HUES48 (cell line): ENCODE measurements at regions not wholly inside any gene's neighbourhood (a gene's known extent, or its start where the extent isn't known, plus 50 kb on each side); places are given as distances from the start of the nearest gene placed in this dataset.
"Not testable (repeated sequence)": the region's sequence is repeated elsewhere in the genome, so short reads cannot be mapped to it uniquely, and the experiment has no call there.

Source experiments
- H3K27ac ChIP-seq: one replicate; pipeline ENCODE4 v1.7.0; 2013; ENCODE audit warnings: low read depth, low read length, inconsistent platforms
- H3K27me3 ChIP-seq: 2 replicates; pipeline ENCODE4 v1.6.1; 2013; ENCODE audit warnings: mild to moderate bottlenecking, low read length; ENCODE audit not compliant: control insufficient read depth, insufficient read depth
- H3K36me3 ChIP-seq: 2 replicates; pipeline ENCODE4 v1.6.1; 2013; ENCODE audit warnings: low read length; ENCODE audit not compliant: control insufficient read depth, insufficient read depth
- H3K4me1 ChIP-seq: 2 replicates; pipeline ENCODE4 v1.6.1; 2013; ENCODE audit warnings: mild to moderate bottlenecking, low read length; ENCODE audit not compliant: control insufficient read depth, insufficient read depth
- H3K4me3 ChIP-seq: 2 replicates; pipeline ENCODE4 v1.5.1; 2013; ENCODE audit warnings: mild to moderate bottlenecking, low read depth, low read length
- H3K9ac ChIP-seq: 2 replicates; pipeline ENCODE4 v1.6.1; 2013; ENCODE audit warnings: mild to moderate bottlenecking, low read depth, low read length, moderate library complexity
- H3K9me3 ChIP-seq: 2 replicates; pipeline ENCODE4 v1.6.1; 2013; ENCODE audit warnings: low read length; ENCODE audit not compliant: control insufficient read depth, insufficient read depth

DNA sequence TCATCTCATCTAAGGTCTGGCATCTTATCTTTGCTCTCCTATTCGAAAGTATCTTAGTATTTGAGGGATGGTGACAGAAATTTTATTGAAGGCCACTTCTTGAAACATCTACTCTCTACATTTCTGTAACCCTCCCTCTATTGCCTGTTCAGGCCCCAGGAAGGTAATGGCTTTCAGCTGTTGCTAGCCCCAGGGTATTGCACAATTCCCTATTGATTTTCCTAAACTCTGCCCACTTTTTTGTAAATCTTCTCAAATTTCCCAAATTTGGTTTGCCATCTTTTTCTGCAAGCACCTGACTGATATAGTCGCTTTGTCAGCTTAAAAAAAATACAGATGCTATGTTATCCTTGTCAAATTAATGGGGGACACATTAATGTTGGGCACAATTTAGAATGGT lies 242.1 kb downstream of the RAP2B start:
- Histone ChIP-seq H3K27ac (no peak overlapping the region), H3K4me1 (0 out of 2 replicates have a peak, but pooled peaks cover 5% of the 10 kb centered on the region), H3K27me3 (no peaks in the 10 kb centered on the region), H3K36me3 (no peaks in the 10 kb centered on the region), H3K9me3 (no peaks in the 10 kb centered on the region), H3K4me3 (no peak overlapping the region), H3K9ac (no peak overlapping the region)

DNA sequence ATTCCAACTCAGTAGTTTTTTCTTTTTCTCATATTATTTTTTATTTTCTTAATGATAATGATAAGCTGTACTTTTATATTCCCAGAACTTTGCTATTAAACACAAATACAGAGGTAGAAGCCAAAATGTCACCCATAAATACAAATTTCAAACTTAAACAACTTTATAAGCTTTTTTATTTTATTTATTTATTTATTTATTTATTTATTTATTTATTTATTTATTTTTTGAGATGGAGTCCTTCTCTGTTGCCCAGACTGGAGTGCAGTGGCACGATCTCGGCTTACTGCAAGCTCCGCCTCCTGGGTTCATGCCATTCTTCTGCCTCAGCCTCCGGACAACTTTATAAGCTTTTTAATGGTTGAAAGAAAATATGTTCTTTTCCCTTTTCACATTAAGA lies 243.3 kb downstream of the RAP2B start:
- H3K27ac ChIP-seq, H3K9me3 ChIP-seq, H3K4me3 ChIP-seq, H3K4me1 ChIP-seq, H3K27me3 ChIP-seq, H3K36me3 ChIP-seq, H3K9ac ChIP-seq: not testable (repeated sequence)

DNA sequence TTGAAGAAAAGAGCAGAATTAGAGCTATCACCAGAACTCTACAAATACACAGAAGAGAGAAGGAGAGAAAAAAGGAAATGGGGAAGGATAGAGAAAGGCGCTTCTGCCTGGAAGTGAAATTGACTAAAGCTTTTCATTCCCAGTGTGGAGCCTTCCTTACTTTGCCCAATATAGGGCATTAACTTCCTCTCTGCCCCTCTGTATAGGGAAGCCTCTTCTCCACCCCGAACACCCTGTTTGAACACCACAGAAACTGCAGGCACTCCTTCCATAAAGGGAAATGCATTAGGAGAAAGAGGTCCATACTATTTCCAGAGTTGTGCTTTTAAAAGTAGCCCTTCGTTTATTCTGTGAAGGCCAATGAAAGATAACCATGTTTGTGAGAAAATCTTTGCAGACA lies 248.5 kb downstream of the RAP2B start:
- H3K9ac ChIP-seq = no peak overlapping the region
- H3K27me3 ChIP-seq = no peaks in the 10 kb centered on the region
- H3K4me3 ChIP-seq = no peak overlapping the region
- no peaks in the 10 kb centered on the region for H3K36me3 ChIP-seq
- H3K4me1 ChIP-seq = 0 out of 2 replicates have a peak, but pooled peaks cover 9% of the 10 kb centered on the region
- H3K9me3 ChIP-seq = no peaks in the 10 kb centered on the region
- H3K27ac ChIP-seq = no peak overlapping the region

DNA sequence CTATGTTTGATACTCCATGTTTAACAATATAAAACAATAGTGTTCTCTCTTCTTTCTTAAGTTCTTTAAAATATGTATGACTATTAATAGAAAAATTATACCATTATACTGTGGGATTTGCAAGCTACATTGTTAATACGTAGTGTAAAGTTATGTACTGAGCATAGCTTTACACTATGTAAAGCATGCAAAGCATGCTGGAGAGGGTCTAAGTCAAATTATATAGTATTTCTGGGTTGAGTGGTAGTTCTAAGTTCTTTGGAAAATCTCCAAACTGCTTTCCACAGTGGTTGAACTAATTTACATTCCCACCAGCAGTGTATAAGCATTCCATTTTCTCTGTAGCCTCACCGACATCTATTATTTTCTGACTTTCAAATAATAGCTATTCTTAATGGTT lies 253.0 kb downstream of the RAP2B start:
- 0 out of 2 replicates have a peak, but pooled peaks cover 4% of the 10 kb centered on the region for H3K4me1 ChIP-seq
- no peak overlapping the region for H3K4me3 ChIP-seq

DNA sequence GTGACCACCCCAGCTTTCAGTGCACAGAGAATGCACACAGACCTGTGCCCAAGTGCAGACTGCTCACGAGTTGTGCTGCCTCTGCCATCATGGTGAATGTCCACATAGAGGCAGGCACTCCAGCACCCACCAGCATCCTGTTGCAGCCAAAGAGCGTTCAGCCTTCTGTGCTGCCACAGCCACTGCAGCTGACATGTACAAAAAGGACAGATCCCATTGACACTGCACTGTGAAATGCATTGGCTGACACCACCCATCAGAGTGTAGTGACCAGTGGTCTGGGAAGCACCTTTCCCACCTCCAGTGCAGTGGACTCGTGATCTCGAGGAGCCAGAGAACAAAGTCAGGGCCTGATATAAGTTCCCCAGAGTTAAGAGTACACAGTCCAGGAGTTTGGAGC lies 260.3 kb downstream of the RAP2B start:
- H3K27ac ChIP-seq = no peak overlapping the region
- peaks cover 6% of the 10 kb centered on the region for H3K9me3 ChIP-seq
- no peaks in the 10 kb centered on the region for H3K36me3 ChIP-seq
- no peaks in the 10 kb centered on the region for H3K27me3 ChIP-seq
- no peak overlapping the region for H3K4me3 ChIP-seq
- no peak overlapping the region for H3K9ac ChIP-seq
- no peaks in the 10 kb centered on the region for H3K4me1 ChIP-seq

More for the DNA sequence above, 253.0 kb downstream of the RAP2B start:
- H3K36me3 ChIP-seq = no peaks in the 10 kb centered on the region
- H3K9ac ChIP-seq = no peak overlapping the region
- no peaks in the 10 kb centered on the region for H3K27me3 ChIP-seq
- no peak overlapping the region for H3K27ac ChIP-seq
- no peaks in the 10 kb centered on the region; the same call in 1 of the 2 replicates for H3K9me3 ChIP-seq

DNA sequence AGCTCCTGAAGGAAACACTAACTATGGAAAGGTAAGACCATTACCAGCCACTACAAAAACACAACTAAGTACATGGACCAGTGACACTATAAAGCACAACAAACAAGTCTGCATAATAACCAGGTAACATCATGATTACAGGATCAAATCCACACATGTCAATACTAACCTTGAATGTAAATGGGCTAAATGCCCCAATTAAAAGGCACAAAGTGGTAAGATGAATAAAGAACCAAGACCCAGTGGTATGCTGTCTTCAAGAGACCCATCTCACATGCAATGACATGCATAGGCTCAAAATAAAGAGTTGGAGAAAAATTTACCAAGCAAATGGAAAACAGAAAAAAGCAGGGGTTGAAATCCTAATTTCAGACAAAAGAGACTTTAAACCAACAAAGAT lies 261.8 kb downstream of the RAP2B start:
- not testable (repeated sequence) for H3K27me3 ChIP-seq, H3K4me1 ChIP-seq, H3K4me3 ChIP-seq, H3K9me3 ChIP-seq, H3K27ac ChIP-seq, H3K36me3 ChIP-seq, H3K9ac ChIP-seq

DNA sequence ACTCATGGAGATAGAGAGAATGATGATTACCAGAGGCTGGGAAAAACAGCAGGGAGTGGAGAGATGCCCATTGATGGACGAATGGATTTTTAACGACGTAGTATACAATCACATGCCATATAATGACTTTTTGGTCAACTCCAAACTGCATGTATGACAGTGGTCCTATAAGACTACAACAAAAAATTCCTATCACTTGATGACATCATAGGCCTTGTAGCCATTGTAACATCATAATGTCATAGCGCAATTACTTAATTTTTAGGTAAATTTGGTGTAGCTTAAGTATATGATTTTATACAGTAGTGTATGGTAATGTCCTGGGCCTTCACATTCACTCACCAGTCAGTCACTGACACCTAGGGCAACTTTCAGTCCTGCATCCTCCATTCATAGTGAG lies 264.3 kb downstream of the RAP2B start:
- Histone ChIP-seq H3K9me3 (peaks cover 6% of the 10 kb centered on the region; the same call in 1 of the 2 replicates), H3K4me3 (no peak overlapping the region), H3K27ac (no peak overlapping the region), H3K4me1 (no peaks in the 10 kb centered on the region), H3K36me3 (no peaks in the 10 kb centered on the region), H3K27me3 (no peaks in the 10 kb centered on the region), H3K9ac (no peak overlapping the region)

DNA sequence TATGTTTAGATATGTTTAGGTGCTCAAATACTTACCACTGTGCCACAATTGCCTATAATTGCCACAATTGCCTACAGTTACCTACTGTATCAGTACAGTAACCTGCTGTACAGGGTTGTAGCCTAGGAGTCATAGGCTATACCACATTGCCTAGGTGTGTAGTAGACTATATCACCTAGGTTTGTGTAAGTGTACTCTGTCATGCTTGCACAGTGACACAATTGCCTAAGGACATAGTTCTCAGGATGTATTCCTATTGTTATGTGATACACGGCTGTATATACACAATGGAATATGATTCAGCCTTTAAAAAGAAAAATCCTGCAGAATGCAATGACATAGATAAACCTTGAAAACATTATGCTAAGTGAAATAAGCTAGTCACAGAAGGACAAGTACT lies 264.8 kb downstream of the RAP2B start:
- Histone ChIP-seq H3K4me3 (no peak overlapping the region), H3K9me3 (peaks cover 6% of the 10 kb centered on the region; the same call in 1 of the 2 replicates), H3K27ac (no peak overlapping the region), H3K36me3 (no peaks in the 10 kb centered on the region), H3K27me3 (no peaks in the 10 kb centered on the region), H3K9ac (no peak overlapping the region), H3K4me1 (no peaks in the 10 kb centered on the region)

DNA sequence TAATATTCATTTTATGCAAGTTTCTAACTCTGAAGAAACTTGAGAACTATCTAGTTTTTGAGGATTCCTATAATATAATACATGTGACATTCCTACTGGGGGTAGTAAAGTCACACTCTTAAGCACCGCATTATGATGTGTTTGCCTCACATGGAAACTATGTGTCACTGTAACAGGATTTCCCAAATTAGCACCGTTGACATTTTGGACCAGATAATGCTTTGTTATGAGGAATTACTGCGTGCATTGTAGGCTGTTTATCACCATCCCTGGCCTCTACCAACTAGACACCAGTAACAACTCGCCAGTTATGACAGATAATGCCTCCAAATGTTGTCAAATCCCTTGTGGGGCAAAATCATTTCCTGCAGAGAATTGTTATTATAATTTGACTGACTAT lies 267.8 kb downstream of the RAP2B start:
- Histone ChIP-seq H3K9ac (no peak overlapping the region), H3K4me3 (no peak overlapping the region), H3K4me1 (no peaks in the 10 kb centered on the region), H3K9me3 (no peaks in the 10 kb centered on the region), H3K27ac (no peak overlapping the region), H3K36me3 (no peaks in the 10 kb centered on the region), H3K27me3 (no peaks in the 10 kb centered on the region)

DNA sequence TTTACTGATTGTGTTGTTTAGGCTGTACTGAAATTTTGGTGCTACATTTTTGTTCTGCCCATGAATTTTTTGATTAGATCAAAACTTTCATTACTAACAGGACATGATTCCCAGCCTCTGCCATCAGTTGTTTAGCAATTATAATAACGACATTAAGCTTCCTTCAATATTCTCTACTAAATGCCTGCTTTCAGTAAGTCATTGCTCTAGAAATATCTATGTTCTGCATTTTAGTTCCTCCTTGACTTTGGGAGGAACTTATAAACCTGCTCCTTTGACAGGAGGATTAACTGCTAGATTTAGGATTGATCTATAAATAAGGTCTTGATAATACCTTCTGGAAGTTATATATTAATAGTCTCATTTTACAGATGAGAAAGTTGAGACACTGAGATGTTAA lies 269.1 kb downstream of the RAP2B start:
- H3K27me3 ChIP-seq = no peaks in the 10 kb centered on the region
- H3K9ac ChIP-seq = no peak overlapping the region
- H3K4me1 ChIP-seq = no peaks in the 10 kb centered on the region
- H3K36me3 ChIP-seq = no peaks in the 10 kb centered on the region
- H3K9me3 ChIP-seq = no peaks in the 10 kb centered on the region
- no peak overlapping the region for H3K4me3 ChIP-seq
- H3K27ac ChIP-seq = no peak overlapping the region

DNA sequence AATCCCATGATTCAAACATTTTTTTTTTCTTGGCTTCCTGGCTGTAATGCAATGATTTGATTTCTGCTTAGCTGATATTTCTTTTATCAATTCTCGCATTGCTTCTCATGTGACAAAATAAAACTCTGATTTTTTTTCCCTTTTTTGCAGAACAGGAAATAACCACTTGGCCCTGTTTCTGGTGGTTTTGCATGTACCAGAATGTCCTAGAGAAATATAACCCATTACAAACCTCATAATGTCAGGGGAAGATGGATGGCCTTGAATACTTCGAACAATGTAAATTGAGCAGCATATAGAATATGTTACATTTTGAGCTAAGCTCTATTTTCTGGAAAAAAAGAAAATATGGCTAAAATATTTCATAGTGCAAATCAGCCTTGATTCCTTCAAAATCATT lies 275.6 kb downstream of the RAP2B start:
- Histone ChIP-seq H3K27me3 (no peaks in the 10 kb centered on the region), H3K36me3 (no peaks in the 10 kb centered on the region), H3K27ac (no peak overlapping the region), H3K4me1 (peaks cover 19% of the 10 kb centered on the region; the same call in 1 of the 2 replicates), H3K9ac (no peak overlapping the region), H3K9me3 (no peaks in the 10 kb centered on the region), H3K4me3 (no peak overlapping the region)

DNA sequence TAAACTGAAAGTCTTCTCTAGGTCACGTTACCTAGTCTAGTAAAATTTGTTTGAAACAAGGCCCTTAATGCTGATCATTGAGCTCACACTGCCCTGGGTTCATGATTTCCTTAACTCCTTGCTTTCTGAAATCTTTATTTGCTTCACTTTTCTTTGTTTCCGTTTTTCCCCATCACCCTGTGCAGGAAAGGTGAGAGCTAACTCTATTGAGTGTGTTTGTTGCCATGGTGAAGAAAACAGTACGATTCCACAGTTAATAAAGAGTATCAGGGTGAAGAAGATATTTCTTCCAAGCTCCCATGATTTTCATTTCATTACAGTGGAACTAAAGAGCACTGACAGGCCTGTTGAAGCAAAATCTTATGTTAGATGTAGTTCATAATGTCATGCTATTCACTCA lies 276.2 kb downstream of the RAP2B start:
- peaks cover 19% of the 10 kb centered on the region; the same call in 1 of the 2 replicates for H3K4me1 ChIP-seq
- no peak overlapping the region for H3K4me3 ChIP-seq
- H3K27ac ChIP-seq = no peak overlapping the region
- H3K9ac ChIP-seq = no peak overlapping the region
- H3K36me3 ChIP-seq = no peaks in the 10 kb centered on the region
- H3K9me3 ChIP-seq = no peaks in the 10 kb centered on the region
- no peaks in the 10 kb centered on the region for H3K27me3 ChIP-seq
